Common myeloid progenitor, CD34-positive (primary cell): ENCODE measurements at regions not wholly inside any gene's neighbourhood (a gene's known extent, or its start where the extent isn't known, plus 50 kb on each side); places are given as distances from the start of the nearest gene placed in this dataset.
"Not testable (repeated sequence)": the region's sequence is repeated elsewhere in the genome, so short reads cannot be mapped to it uniquely, and the experiment has no call there.

ENCODE experiments used
- CTCF ChIA-PET: fragments of 350-600 bp; sonication (Branson Sonifier 250); formaldehyde crosslinking; loops from one replicate; lab custom pipeline; 2021; ENCODE audit warnings: antibody characterized with exemption; lab: Charles Lee
- POLR2A ChIA-PET: fragments of 350-600 bp; sonication (Branson Sonifier 250); formaldehyde crosslinking; loops from one replicate; lab custom pipeline; 2021; ENCODE audit warnings: antibody characterized with exemption; lab: Charles Lee
- DNase-seq, 3 donors: peaks; one replicate each; pipeline versions ENCODE4 v3.0.0 to v3.0.0-alpha.2; 2013
- H3K27ac ChIP-seq, 2 experiments: 1 replicate in 1 of 2; 2 replicates in 1 of 2; pipeline ENCODE4 v1.7.0; 2013; ENCODE audit warnings: inconsistent platforms in 2 of 2, low read length in 2 of 2, mild to moderate bottlenecking in 2 of 2, low read depth in 1 of 2, moderate library complexity in 1 of 2; ENCODE audit not compliant: severe bottlenecking in 2 of 2, insufficient read depth in 1 of 2, poor library complexity in 1 of 2
- H3K27me3 ChIP-seq, 5 experiments: replicated peaks in 2 of 5; 1 replicate in 3 of 5; 2 replicates in 2 of 5; pipeline versions ENCODE4 v1.6.1 to v1.7.0; 2013; ENCODE audit warnings: low read length in 4 of 5, mild to moderate bottlenecking in 2 of 5, moderate library complexity in 2 of 5, inconsistent platforms in 1 of 5; ENCODE audit not compliant: insufficient read depth in 5 of 5, control insufficient read depth in 4 of 5
- H3K36me3 ChIP-seq, 4 experiments: 1 replicate in 2 of 4; 2 replicates in 2 of 4; pipeline versions ENCODE4 v1.6.1 to v1.7.0; 2013; ENCODE audit warnings: low read length in 3 of 4, control low read depth in 1 of 4, mild to moderate bottlenecking in 1 of 4; ENCODE audit not compliant: control insufficient read depth in 4 of 4, insufficient read depth in 4 of 4
- H3K4me1 ChIP-seq, 4 experiments: 1 replicate in 3 of 4; 2 replicates in 1 of 4; pipeline versions ENCODE4 v1.6.1 to v1.7.1; 2013; ENCODE audit warnings: low read length in 3 of 4, mild to moderate bottlenecking in 3 of 4, control low read depth in 1 of 4, inconsistent platforms in 1 of 4, moderate library complexity in 1 of 4; ENCODE audit not compliant: control insufficient read depth in 4 of 4, insufficient read depth in 4 of 4; ENCODE audit errors: control extremely low read depth in 1 of 4
- H3K4me3 ChIP-seq, 7 experiments: 1 replicate in 4 of 7; 2 replicates in 3 of 7; pipeline versions ENCODE4 v1.5.1 to v1.7.0; 2013; ENCODE audit warnings: mild to moderate bottlenecking in 7 of 7, low read length in 6 of 7, moderate library complexity in 6 of 7, inconsistent platforms in 2 of 7, low read depth in 2 of 7, control low read depth in 1 of 7; ENCODE audit not compliant: insufficient read depth in 4 of 7, control insufficient read depth in 1 of 7; ENCODE audit errors: extremely low read depth in 1 of 7
- H3K9me3 ChIP-seq, 5 experiments: 1 replicate in 4 of 5; 2 replicates in 1 of 5; pipeline versions ENCODE4 v1.6.1 to v1.7.1; 2013; ENCODE audit warnings: low read length in 4 of 5, mild to moderate bottlenecking in 2 of 5, inconsistent platforms in 1 of 5, low read depth in 1 of 5, moderate library complexity in 1 of 5; ENCODE audit not compliant: control insufficient read depth in 4 of 5, insufficient read depth in 2 of 5; ENCODE audit errors: control extremely low read depth in 1 of 5
- WGBS: methylation state at CpG from one replicate; pipeline ENCODE4 v1.1.5; 2013; ENCODE audit not compliant: insufficient coverage; 5-methylcytosine and 5-hydroxymethylcytosine counted together

GRCh38 chrX:99988532-99988931 lies 421.5 kb downstream of the PCDH19 start:
- 80% methylated on average over 3 of the region's 3 CpGs for WGBS

GRCh38 chrX:99973572-99974226 lies 436.4 kb downstream of the PCDH19 start:
- 83% methylated on average over 1 of the region's 3 CpGs for WGBS
- POLR2A ChIA-PET = no interaction called here
- Histone ChIP-seq H3K4me1 (no peaks in the 10 kb centered on the region), H3K4me3 (no peak overlapping the region), H3K27ac (no peak overlapping the region), H3K9me3 (no peaks in the 10 kb centered on the region), H3K36me3 (no peaks in the 10 kb centered on the region), H3K27me3 (no peaks in the 10 kb centered on the region)
- CTCF ChIA-PET = no interaction called here
- no peak for DNase-seq

More at GRCh38 chrX:99988532-99988931, 421.5 kb downstream of the PCDH19 start:
- POLR2A ChIA-PET, H3K27me3 ChIP-seq, CTCF ChIA-PET, H3K9me3 ChIP-seq, H3K36me3 ChIP-seq, H3K27ac ChIP-seq, DNase-seq, H3K4me3 ChIP-seq, H3K4me1 ChIP-seq: not testable (repeated sequence)

GRCh38 chrX:99939883-99940232 lies 470.2 kb downstream of the PCDH19 start:
- Histone ChIP-seq H3K27ac (no peak overlapping the region), H3K4me1 (no peaks in the 10 kb centered on the region), H3K4me3 (no peak overlapping the region), H3K27me3 (no peaks in the 10 kb centered on the region), H3K36me3 (no peaks in the 10 kb centered on the region), H3K9me3 (no peaks in the 10 kb centered on the region)
- POLR2A ChIA-PET = no interaction called here
- WGBS = 29% methylated on average over 13 of the region's 15 CpGs
- no peak for DNase-seq
- CTCF ChIA-PET = no interaction called here

GRCh38 chrX:99939206-99939882 lies 470.7 kb downstream of the PCDH19 start:
- WGBS = 52% methylated on average over 22 of the region's 29 CpGs
- H3K27ac ChIP-seq, CTCF ChIA-PET, H3K36me3 ChIP-seq, DNase-seq, H3K4me1 ChIP-seq, H3K27me3 ChIP-seq, H3K4me3 ChIP-seq, POLR2A ChIA-PET, H3K9me3 ChIP-seq: not testable (repeated sequence)

- POLR2A ChIA-PET = no interaction called here
Measured at GRCh38 chrX:99938464-99938863, 471.6 kb downstream of the PCDH19 start.

GRCh38 chrX:99933865-99934264 lies 476.2 kb downstream of the PCDH19 start:
- WGBS = no CpG with 5 or more reads among the region's 1 CpG
- POLR2A ChIA-PET = no interaction called here
- H3K4me3 ChIP-seq = no peak overlapping the region

More at GRCh38 chrX:99938464-99938863, 471.6 kb downstream of the PCDH19 start:
- Histone ChIP-seq H3K9me3 (no peaks in the 10 kb centered on the region), H3K27ac (no peak overlapping the region), H3K27me3 (no peaks in the 10 kb centered on the region), H3K4me1 (no peaks in the 10 kb centered on the region), H3K4me3 (no peak overlapping the region), H3K36me3 (no peaks in the 10 kb centered on the region)
- DNase-seq = no peak
- CTCF ChIA-PET = no interaction called here
- 81% methylated on average over 10 of the region's 10 CpGs for WGBS

GRCh38 chrX:99914635-99915034 lies 495.4 kb downstream of the PCDH19 start:
- DNase-seq = no peak
- H3K4me1 ChIP-seq = no peaks in the 10 kb centered on the region
- no peak overlapping the region for H3K4me3 ChIP-seq
- WGBS = 80% methylated on average over 1 of the region's 2 CpGs
- H3K36me3 ChIP-seq = no peaks in the 10 kb centered on the region
- no peaks in the 10 kb centered on the region for H3K9me3 ChIP-seq
- peaks cover 0 to 6% (median 0%) of the 10 kb centered on the region in 5 experiments for H3K27me3 ChIP-seq
- ChIA-PET CTCF (no interaction called here), POLR2A (no interaction called here)
- no peak overlapping the region for H3K27ac ChIP-seq

More at GRCh38 chrX:99933865-99934264, 476.2 kb downstream of the PCDH19 start:
- Histone ChIP-seq H3K4me1 (no peaks in the 10 kb centered on the region), H3K36me3 (no peaks in the 10 kb centered on the region), H3K27ac (no peak overlapping the region), H3K9me3 (no peaks in the 10 kb centered on the region), H3K27me3 (no peaks in the 10 kb centered on the region)
- no peak for DNase-seq
- CTCF ChIA-PET = no interaction called here
